Trophoblast cell (in vitro differentiated cells and primary cell): ENCODE measurements at regions not wholly inside any gene's neighbourhood (a gene's known extent, or its start where the extent isn't known, plus 50 kb on each side); places are given as distances from the start of the nearest gene placed in this dataset.

ENCODE experiments used
- DNase-seq, 2 donors: peaks; one replicate each; pipeline ENCODE4 v3.0.0-alpha.2; 2016
- H2AFZ ChIP-seq: 2 replicates; pipeline ENCODE4 v1.6.1; 2013; ENCODE audit warnings: low read length, moderate library complexity, mild to moderate bottlenecking; ENCODE audit not compliant: insufficient read depth, poor library complexity
- H2AK5ac ChIP-seq: 2 replicates; pipeline ENCODE4 v1.6.1; 2013; ENCODE audit warnings: mild to moderate bottlenecking, low read length
- H2BK120ac ChIP-seq: 2 replicates; pipeline ENCODE4 v1.6.1; 2013; ENCODE audit warnings: low read length, mild to moderate bottlenecking, moderate library complexity; ENCODE audit not compliant: insufficient read depth, poor library complexity
- H2BK12ac ChIP-seq: 2 replicates; pipeline ENCODE4 v1.6.1; 2013; ENCODE audit warnings: mild to moderate bottlenecking, low read length, moderate library complexity
- H2BK5ac ChIP-seq: 2 replicates; pipeline ENCODE4 v1.6.1; 2013; ENCODE audit warnings: low read length, low read depth, moderate library complexity, mild to moderate bottlenecking; ENCODE audit not compliant: poor library complexity
- H3K14ac ChIP-seq: 2 replicates; pipeline ENCODE4 v1.6.1; 2013; ENCODE audit warnings: mild to moderate bottlenecking, low read length
- H3K18ac ChIP-seq: 2 replicates; pipeline ENCODE4 v1.6.1; 2013; ENCODE audit warnings: mild to moderate bottlenecking, low read length
- H3K23ac ChIP-seq: 2 replicates; pipeline ENCODE4 v1.6.1; 2013; ENCODE audit warnings: low read length
- H3K27ac ChIP-seq: 2 replicates; pipeline ENCODE4 v1.5.1; 2013; ENCODE audit warnings: low read depth, mild to moderate bottlenecking, inconsistent platforms, low read length, moderate library complexity
- H3K27me3 ChIP-seq: 2 replicates; pipeline ENCODE4 v1.6.1; 2013; ENCODE audit warnings: inconsistent platforms, mild to moderate bottlenecking, low read length, moderate library complexity; ENCODE audit not compliant: insufficient read depth
- H3K36me3 ChIP-seq, 2 experiments: 1 replicate in 1 of 2; 2 replicates in 1 of 2; pipeline ENCODE4 v1.6.1; 2013; ENCODE audit warnings: low read length in 2 of 2, mild to moderate bottlenecking in 2 of 2, moderate library complexity in 1 of 2; ENCODE audit not compliant: insufficient read depth in 2 of 2, control insufficient read depth in 1 of 2
- H3K4ac ChIP-seq: 2 replicates; pipeline ENCODE4 v1.6.1; 2013; ENCODE audit warnings: low read depth, mild to moderate bottlenecking, low read length, moderate library complexity
- H3K4me1 ChIP-seq, 2 experiments: 1 replicate in 1 of 2; 2 replicates in 1 of 2; pipeline ENCODE4 v1.6.1; 2013; ENCODE audit warnings: low read length in 2 of 2, mild to moderate bottlenecking in 2 of 2, moderate library complexity in 1 of 2; ENCODE audit not compliant: insufficient read depth in 2 of 2, control insufficient read depth in 1 of 2
- H3K4me2 ChIP-seq: 2 replicates; pipeline ENCODE4 v1.6.1; 2013; ENCODE audit warnings: inconsistent platforms, mild to moderate bottlenecking, low read length, moderate library complexity
- H3K4me3 ChIP-seq: 2 replicates; pipeline ENCODE4 v1.5.1; 2013; ENCODE audit warnings: mild to moderate bottlenecking, low read depth, low read length, inconsistent platforms
- H3K79me1 ChIP-seq: one replicate; pipeline ENCODE4 v1.6.1; 2013; ENCODE audit warnings: low read length
- H3K79me2 ChIP-seq: 2 replicates; pipeline ENCODE4 v1.6.1; 2013; ENCODE audit warnings: low read length, mild to moderate bottlenecking; ENCODE audit not compliant: control insufficient read depth, insufficient read depth, poor library complexity
- H3K9ac ChIP-seq: 2 replicates; pipeline ENCODE4 v1.6.1; 2013; ENCODE audit warnings: mild to moderate bottlenecking, low read length
- H3K9me3 ChIP-seq: 2 replicates; pipeline ENCODE4 v1.6.1; 2013; ENCODE audit warnings: low read depth, mild to moderate bottlenecking, control low read depth, inconsistent platforms, low read length; ENCODE audit not compliant: insufficient read depth
- H4K12ac ChIP-seq: 2 replicates; pipeline ENCODE4 v1.6.1; 2013; ENCODE audit warnings: low read depth, mild to moderate bottlenecking, low read length, moderate library complexity
- H4K8ac ChIP-seq: 2 replicates; pipeline ENCODE4 v1.6.1; 2013; ENCODE audit warnings: low read depth, mild to moderate bottlenecking, low read length, moderate library complexity
- H4K91ac ChIP-seq: one replicate; pipeline ENCODE4 v1.6.1; 2013; ENCODE audit warnings: low read depth, mild to moderate bottlenecking, low read length, moderate library complexity
- WGBS: extraction: QIAGEN DNeasy Blood & Tissue Kit; methylation state at CpG from one replicate; pipeline ENCODE4 v1.1.7; 2013; ENCODE audit warnings: missing lambda C conversion rate; ENCODE audit not compliant: insufficient read length, insufficient coverage; ENCODE audit errors: extremely low coverage; 5-methylcytosine and 5-hydroxymethylcytosine counted together

GRCh38 chr10:59011972-59012632, 164.3 kb upstream of the PHYHIPL start:
- no peak overlapping the region for H3K14ac ChIP-seq
- H3K27ac ChIP-seq = no peak overlapping the region
- no peaks in the 10 kb centered on the region for H3K79me1 ChIP-seq
- no peak overlapping the region for H3K23ac ChIP-seq
- no peak overlapping the region for H2BK5ac ChIP-seq
- H2AFZ ChIP-seq = no peak overlapping the region
- H3K18ac ChIP-seq = no peak overlapping the region
- H3K27me3 ChIP-seq = no peaks in the 10 kb centered on the region
- no peak overlapping the region for H4K8ac ChIP-seq
- H2BK12ac ChIP-seq = no peak overlapping the region
- H4K91ac ChIP-seq = no peak overlapping the region
- H3K79me2 ChIP-seq = no peaks in the 10 kb centered on the region
- H3K4me2 ChIP-seq = no peak overlapping the region
- H3K4ac ChIP-seq = no peak overlapping the region
- WGBS = no CpG with 5 or more reads among the region's 7 CpGs
- H3K4me1 ChIP-seq = no peaks in the 10 kb centered on the region
- H2BK120ac ChIP-seq = no peak overlapping the region
- no peak for DNase-seq
- H3K9me3 ChIP-seq = no peaks in the 10 kb centered on the region
- H4K12ac ChIP-seq = no peak overlapping the region
- H3K4me3 ChIP-seq = no peak overlapping the region
- no peak overlapping the region for H3K9ac ChIP-seq
- no peaks in the 10 kb centered on the region for H3K36me3 ChIP-seq
- no peak overlapping the region for H2AK5ac ChIP-seq

DNA sequence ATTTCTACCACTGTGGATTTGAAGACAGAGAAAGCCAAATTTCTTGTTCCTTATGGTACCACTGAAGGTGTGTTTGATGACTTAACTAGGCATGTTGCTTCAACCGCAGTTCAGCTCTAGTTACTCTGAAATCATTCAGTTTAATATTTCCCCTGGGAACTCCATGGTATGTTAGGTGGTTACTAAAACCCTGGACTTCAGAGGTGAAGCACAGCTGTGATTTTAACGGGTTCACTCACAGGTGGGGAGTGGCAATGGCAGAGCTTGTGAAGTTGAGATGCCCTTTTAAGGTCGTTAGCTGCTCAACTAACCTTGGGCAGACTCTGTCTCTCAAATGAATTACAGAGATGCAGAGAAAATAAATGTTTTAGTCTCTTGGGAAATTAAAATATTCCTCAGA, 163.6 kb upstream of the PHYHIPL start:
- Histone ChIP-seq H4K91ac (no peak overlapping the region), H3K4me2 (no peak overlapping the region), H3K36me3 (no peaks in the 10 kb centered on the region), H3K4ac (no peak overlapping the region), H3K79me1 (no peaks in the 10 kb centered on the region), H3K27me3 (no peaks in the 10 kb centered on the region), H4K12ac (no peak overlapping the region), H3K14ac (no peak overlapping the region), H3K79me2 (no peaks in the 10 kb centered on the region), H3K4me3 (no peak overlapping the region), H3K23ac (no peak overlapping the region), H4K8ac (no peak overlapping the region), H2BK12ac (no peak overlapping the region), H2BK120ac (no peak overlapping the region), H3K9ac (no peak overlapping the region), H3K9me3 (no peaks in the 10 kb centered on the region), H3K27ac (no peak overlapping the region), H2AK5ac (no peak overlapping the region), H3K18ac (no peak overlapping the region), H2AFZ (no peak overlapping the region), H3K4me1 (no peaks in the 10 kb centered on the region), H2BK5ac (no peak overlapping the region)
- no CpG with 5 or more reads among the region's 3 CpGs for WGBS
- no peak for DNase-seq

GRCh38 chr10:59016043-59016442, 160.4 kb upstream of the PHYHIPL start:
- Histone ChIP-seq H3K9ac (no peak overlapping the region), H3K27ac (no peak overlapping the region), H3K79me1 (no peaks in the 10 kb centered on the region), H2BK120ac (no peak overlapping the region), H3K9me3 (no peaks in the 10 kb centered on the region), H3K23ac (no peak overlapping the region), H4K12ac (no peak overlapping the region), H4K91ac (no peak overlapping the region), H3K79me2 (no peaks in the 10 kb centered on the region), H3K4me1 (no peaks in the 10 kb centered on the region), H4K8ac (no peak overlapping the region), H3K36me3 (no peaks in the 10 kb centered on the region), H3K18ac (no peak overlapping the region), H3K4me3 (no peak overlapping the region), H3K4ac (no peak overlapping the region), H3K14ac (no peak overlapping the region), H2BK12ac (no peak overlapping the region), H2AFZ (no peak overlapping the region), H2BK5ac (no peak overlapping the region), H2AK5ac (no peak overlapping the region), H3K4me2 (no peak overlapping the region), H3K27me3 (no peaks in the 10 kb centered on the region)
- WGBS = no CpG with 5 or more reads among the region's 4 CpGs
- no peak for DNase-seq

- Histone ChIP-seq H4K12ac (no peak overlapping the region), H3K9me3 (no peaks in the 10 kb centered on the region), H3K4me1 (no peaks in the 10 kb centered on the region), H2BK120ac (no peak overlapping the region), H3K4me2 (no peak overlapping the region), H2AFZ (no peak overlapping the region), H3K18ac (no peak overlapping the region), H3K79me2 (no peaks in the 10 kb centered on the region), H3K9ac (no peak overlapping the region), H3K36me3 (no peaks in the 10 kb centered on the region), H4K91ac (no peak overlapping the region), H2AK5ac (no peak overlapping the region), H3K27ac (no peak overlapping the region), H2BK5ac (no peak overlapping the region), H3K79me1 (no peaks in the 10 kb centered on the region), H2BK12ac (no peak overlapping the region), H3K23ac (no peak overlapping the region), H4K8ac (no peak overlapping the region), H3K27me3 (no peaks in the 10 kb centered on the region), H3K4me3 (no peak overlapping the region), H3K14ac (no peak overlapping the region), H3K4ac (no peak overlapping the region)
- DNase-seq = no peak
- no CpG with 5 or more reads among the region's 5 CpGs for WGBS
These were observed 157.5 kb upstream of the PHYHIPL start for GRCh38 chr10:59018977-59019376.
